ENCODE measurements at regions not wholly inside any gene's neighbourhood (a gene's known extent, or its start where the extent isn't known, plus 50 kb on each side); places are given as distances from the start of the nearest gene placed in this dataset.

DNA sequence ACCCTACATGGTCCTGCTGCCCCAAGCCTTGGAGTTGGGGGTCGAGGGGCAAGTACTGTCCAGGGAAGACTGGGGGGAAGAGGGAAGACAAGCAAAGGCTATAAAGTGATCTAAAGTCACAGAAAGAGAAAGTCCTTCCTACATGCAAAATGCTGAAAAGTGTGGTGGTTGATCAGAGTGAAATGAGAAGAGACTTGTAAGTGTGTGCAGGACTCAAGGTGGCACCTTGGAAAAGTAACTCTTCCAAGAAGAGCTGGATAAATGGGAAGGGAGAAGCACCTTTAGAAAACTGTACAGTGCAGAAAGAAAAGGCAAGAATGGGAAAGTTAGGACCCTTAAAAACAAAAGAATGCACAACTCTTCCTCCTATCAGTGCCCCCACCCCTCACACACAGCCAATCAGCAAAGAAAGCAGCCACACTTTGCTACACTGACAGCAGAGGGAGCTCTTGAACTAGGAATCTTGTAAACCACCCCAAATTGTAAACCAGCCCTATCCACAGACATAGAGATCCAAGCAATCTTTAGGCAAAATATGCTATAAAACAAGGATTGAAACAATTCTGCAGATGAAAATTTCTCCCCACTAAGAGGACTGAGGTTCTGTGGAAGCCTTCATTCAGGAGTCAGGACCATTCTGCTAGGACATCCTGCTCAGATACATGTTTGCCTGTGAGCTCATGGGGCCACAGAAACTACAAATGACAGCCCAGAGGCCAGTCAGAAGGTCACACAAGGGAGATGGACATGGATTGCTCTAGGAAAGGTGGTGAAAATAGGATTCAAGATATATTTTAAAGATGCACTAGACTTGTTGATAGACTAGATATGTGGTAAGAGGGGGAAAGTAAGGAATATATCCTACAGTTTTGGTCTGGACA is 146.4 kb downstream of the FTCDNL1 start:
- peaks cover 14% of the 10 kb centered on the region for H3K9me3 ChIP-seq (ENCODE audit: low read length)
- intact Hi-C loops (cut with micrococcal nuclease; ENCODE audit: unreplicated experiment): loop anchor here (1.0 kb wide), 3 partner anchors 35 to 236 kb away; no protein-coding TSS in a partner anchor
- H3K27ac ChIP-seq (ENCODE audit: extremely low read length, insufficient read depth, low read length): no peak overlapping the region
- CTCF ChIA-PET (ENCODE audit: low intra/inter-chr PET ratio, low total read pairs): interaction anchor here (1.6 to 4.9 kb wide), 2 partner anchors 35 to 156 kb away, joined by 28 to 111 read pairs; no protein-coding TSS in a partner anchor
- no peak overlapping the region for H2AFZ ChIP-seq (ENCODE audit: low read length)
- H3K4me1 ChIP-seq (ENCODE audit: insufficient read depth, low read length): no peaks in the 10 kb centered on the region
- TF ChIP-seq ZMYM4 (CRISPR knock-in tag; IDR thresholded peaks at IDR 0.05): 0 out of 2 replicates have a peak, but pooled peaks have one; percentile 36
- no peak for TF ChIP-seq ZNF33A (CRISPR knock-in tag; IDR thresholded peaks at IDR 0.05; ENCODE audit: borderline replicate concordance)
- TF ChIP-seq, protein P1, sequence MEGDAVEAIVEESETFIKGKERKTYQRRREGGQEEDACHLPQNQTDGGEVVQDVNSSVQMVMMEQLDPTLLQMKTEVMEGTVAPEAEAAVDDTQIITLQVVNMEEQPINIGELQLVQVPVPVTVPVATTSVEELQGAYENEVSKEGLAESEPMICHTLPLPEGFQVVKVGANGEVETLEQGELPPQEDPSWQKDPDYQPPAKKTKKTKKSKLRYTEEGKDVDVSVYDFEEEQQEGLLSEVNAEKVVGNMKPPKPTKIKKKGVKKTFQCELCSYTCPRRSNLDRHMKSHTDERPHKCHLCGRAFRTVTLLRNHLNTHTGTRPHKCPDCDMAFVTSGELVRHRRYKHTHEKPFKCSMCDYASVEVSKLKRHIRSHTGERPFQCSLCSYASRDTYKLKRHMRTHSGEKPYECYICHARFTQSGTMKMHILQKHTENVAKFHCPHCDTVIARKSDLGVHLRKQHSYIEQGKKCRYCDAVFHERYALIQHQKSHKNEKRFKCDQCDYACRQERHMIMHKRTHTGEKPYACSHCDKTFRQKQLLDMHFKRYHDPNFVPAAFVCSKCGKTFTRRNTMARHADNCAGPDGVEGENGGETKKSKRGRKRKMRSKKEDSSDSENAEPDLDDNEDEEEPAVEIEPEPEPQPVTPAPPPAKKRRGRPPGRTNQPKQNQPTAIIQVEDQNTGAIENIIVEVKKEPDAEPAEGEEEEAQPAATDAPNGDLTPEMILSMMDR (CRISPR knock-in tag; IDR thresholded peaks at IDR 0.05): peak; percentile 90
- TF ChIP-seq ZNF17 (CRISPR knock-in tag; IDR thresholded peaks at IDR 0.05): no peak
- no peak for TF ChIP-seq SOX6 (IDR thresholded peaks at IDR 0.05)
- TF ChIP-seq SOX6 (CRISPR knock-in tag; IDR thresholded peaks at IDR 0.05): 0 out of 2 replicates have a peak, but pooled peaks have one; percentile 29
- no peak for TF ChIP-seq ZNF766 (CRISPR knock-in tag; IDR thresholded peaks at IDR 0.05; ENCODE audit: borderline replicate concordance)
- TF ChIP-seq CCDC6 (CRISPR knock-in tag; IDR thresholded peaks at IDR 0.05): 0 out of 2 replicates have a peak, but pooled peaks have one; percentile 31
- TF ChIP-seq ZSCAN30 (CRISPR knock-in tag; IDR thresholded peaks at IDR 0.05): no peak
- no peak for TF ChIP-seq LCORL (IDR thresholded peaks at IDR 0.05)
- 0 out of 2 replicates have a peak, but pooled peaks have one; percentile 23 for TF ChIP-seq LCORL (CRISPR knock-in tag; IDR thresholded peaks at IDR 0.05)
- TF ChIP-seq STAG1 (CRISPR knock-in tag; IDR thresholded peaks at IDR 0.05): peak; percentile 94
- TF ChIP-seq ZSCAN25 (CRISPR knock-in tag; IDR thresholded peaks at IDR 0.05): peak; percentile 49; the same call in 1 of the 2 replicates
- peak; percentile 2 for TF ChIP-seq XRCC5 (optimal IDR thresholded peaks at IDR 0.05; ENCODE audit: low read length)
- no peak for TF ChIP-seq YEATS4 (CRISPR knock-in tag; IDR thresholded peaks at IDR 0.05; ENCODE audit: borderline replicate concordance)
- peak; percentile 98 for TF ChIP-seq SMC3 (IDR thresholded peaks at IDR 0.05; ENCODE audit: low read length)
- no peak for TF ChIP-seq DPF2 (CRISPR knock-in tag; IDR thresholded peaks at IDR 0.05; ENCODE audit: borderline replicate concordance, low read depth)
- TF ChIP-seq ZNF33B (CRISPR knock-in tag; IDR thresholded peaks at IDR 0.05): peak; percentile 26; the same call in 1 of the 2 replicates
- TF ChIP-seq, protein P2, sequence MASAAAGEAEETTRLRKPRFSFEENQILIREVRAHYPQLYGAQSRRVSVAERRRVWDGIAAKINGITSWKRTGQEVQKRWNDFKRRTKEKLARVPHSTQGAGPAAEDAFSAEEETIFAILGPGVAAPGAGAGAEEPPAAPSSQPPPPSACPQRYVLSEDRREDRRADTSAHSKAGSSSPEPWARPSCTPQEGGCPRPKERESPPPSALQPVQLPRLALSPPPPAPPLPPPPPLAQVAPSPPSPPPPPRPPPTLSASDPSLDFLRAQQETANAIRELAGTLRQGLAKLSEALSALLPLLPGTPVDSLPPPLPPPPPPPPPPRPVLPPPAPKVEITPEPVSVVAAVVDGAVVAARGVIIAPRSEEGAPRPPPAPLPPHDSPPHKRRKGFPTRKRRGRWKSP (CRISPR knock-in tag; IDR thresholded peaks at IDR 0.05): peak; percentile 35; the same call in 1 of the 2 replicates
- TF ChIP-seq RAD21 (CRISPR knock-in tag; IDR thresholded peaks at IDR 0.05): peak; percentile 91
- no peak for TF ChIP-seq ZNF572 (CRISPR knock-in tag; IDR thresholded peaks at IDR 0.05)
- TF ChIP-seq REL (CRISPR knock-in tag; conservative IDR thresholded peaks at IDR 0.05): no peak
- TF ChIP-seq NR2F1 (CRISPR knock-in tag; IDR thresholded peaks at IDR 0.05): 0 out of 4 replicates have a peak, but pooled peaks of 1 of the 2 experiments have one; percentile 13
- no peak for TF ChIP-seq ISX (CRISPR knock-in tag; conservative IDR thresholded peaks at IDR 0.05)
- ATAC-seq: peak; percentile 99
- no peaks in the 10 kb centered on the region for H4K20me1 ChIP-seq (ENCODE audit: insufficient read depth, low read length)
- 2% methylated on average over 1 of the region's 1 CpG for WGBS (ENCODE audit: low lambda C conversion rate)
- POLR2A ChIA-PET: no interaction called here
- H3K4me3 ChIP-seq (replicated peaks in 1 of 3; ENCODE audit: insufficient read depth in 1 of 3, low read depth in 2 of 3, low read length in 3 of 3): no peak overlapping the region
- no TSS peak for BruUV-seq (replicated peaks)
- H3K4me2 ChIP-seq (ENCODE audit: low read depth, low read length): no peak overlapping the region
- no peak overlapping the region for H3K9ac ChIP-seq (ENCODE audit: insufficient read depth, low read depth, low read length)
- H3K27me3 ChIP-seq (ENCODE audit: control insufficient read depth in 1 of 2, insufficient read depth in 2 of 2, low read length in 2 of 2): no peaks in the 10 kb centered on the region
- H3K36me3 ChIP-seq (replicated peaks in 1 of 2; ENCODE audit: control insufficient read depth in 1 of 2, insufficient read depth in 2 of 2, low read length in 2 of 2): no peaks in the 10 kb centered on the region
- FAIRE-seq: peak; percentile 72
- in situ Hi-C loops (cut with HindIII; ENCODE audit: extremely low pct_ligation_motif_present, low pct_unique_long_range_greater_than_20kb): loop anchor here (5.0 kb wide), 2 partner anchors 38 to 158 kb away; no protein-coding TSS in a partner anchor
- peak; percentile 53 for DNase-seq (ENCODE audit: low spot score)
- no peaks in the 10 kb centered on the region for H3K79me2 ChIP-seq (ENCODE audit: insufficient read depth, low read length)
